Neural progenitor cell (in vitro differentiated cells): ENCODE measurements at regions not wholly inside any gene's neighbourhood (a gene's known extent, or its start where the extent isn't known, plus 50 kb on each side); places are given as distances from the start of the nearest gene placed in this dataset.

Experiments used
- EZH2 ChIP-seq: fragments of 200-600 bp; sonication (generic); IDR thresholded peaks from 2 replicates; pipeline ENCODE4 v1.6.1; 2017; ENCODE audit warnings: antibody characterized with exemption, mild to moderate bottlenecking, moderate library complexity
- EZH2phosphoT487 ChIP-seq: fragments of 200-600 bp; sonication (generic); IDR thresholded peaks from 2 replicates; pipeline ENCODE4 v1.6.1; 2017; ENCODE audit warnings: antibody characterized with exemption
- TF ChIP-seq, protein P1 (sequence below): fragments of 200-600 bp; sonication (generic); IDR thresholded peaks from 2 replicates; pipeline ENCODE4 v1.5.1; 2017; ENCODE audit warnings: antibody characterized with exemption, mild to moderate bottlenecking

- TF ChIP-seq, protein P1, sequence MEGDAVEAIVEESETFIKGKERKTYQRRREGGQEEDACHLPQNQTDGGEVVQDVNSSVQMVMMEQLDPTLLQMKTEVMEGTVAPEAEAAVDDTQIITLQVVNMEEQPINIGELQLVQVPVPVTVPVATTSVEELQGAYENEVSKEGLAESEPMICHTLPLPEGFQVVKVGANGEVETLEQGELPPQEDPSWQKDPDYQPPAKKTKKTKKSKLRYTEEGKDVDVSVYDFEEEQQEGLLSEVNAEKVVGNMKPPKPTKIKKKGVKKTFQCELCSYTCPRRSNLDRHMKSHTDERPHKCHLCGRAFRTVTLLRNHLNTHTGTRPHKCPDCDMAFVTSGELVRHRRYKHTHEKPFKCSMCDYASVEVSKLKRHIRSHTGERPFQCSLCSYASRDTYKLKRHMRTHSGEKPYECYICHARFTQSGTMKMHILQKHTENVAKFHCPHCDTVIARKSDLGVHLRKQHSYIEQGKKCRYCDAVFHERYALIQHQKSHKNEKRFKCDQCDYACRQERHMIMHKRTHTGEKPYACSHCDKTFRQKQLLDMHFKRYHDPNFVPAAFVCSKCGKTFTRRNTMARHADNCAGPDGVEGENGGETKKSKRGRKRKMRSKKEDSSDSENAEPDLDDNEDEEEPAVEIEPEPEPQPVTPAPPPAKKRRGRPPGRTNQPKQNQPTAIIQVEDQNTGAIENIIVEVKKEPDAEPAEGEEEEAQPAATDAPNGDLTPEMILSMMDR: no peak
- TF ChIP-seq EZH2phosphoT487 (no peak), EZH2 (no peak)
Measured at GRCh38 chr7:120070201-120070600, 202.8 kb upstream of the KCND2 start.
